AG08395 (cell line): ENCODE measurements at regions not wholly inside any gene's neighbourhood (a gene's known extent, or its start where the extent isn't known, plus 50 kb on each side); places are given as distances from the start of the nearest gene placed in this dataset.
"Not testable (repeated sequence)": the region's sequence is repeated elsewhere in the genome, so short reads cannot be mapped to it uniquely, and the experiment has no call there.

ENCODE experiments used
- DNase-seq: peaks from one replicate; pipeline ENCODE4 v3.0.0; 2012; ENCODE audit warnings: mixed read lengths, low spot score

GRCh38 chr10:111579473-111579872 lies 502.6 kb downstream of the ADRA2A start:
- no peak for DNase-seq

GRCh38 chr10:111590703-111591102 lies 513.9 kb downstream of the ADRA2A start:
- no peak for DNase-seq

DNA sequence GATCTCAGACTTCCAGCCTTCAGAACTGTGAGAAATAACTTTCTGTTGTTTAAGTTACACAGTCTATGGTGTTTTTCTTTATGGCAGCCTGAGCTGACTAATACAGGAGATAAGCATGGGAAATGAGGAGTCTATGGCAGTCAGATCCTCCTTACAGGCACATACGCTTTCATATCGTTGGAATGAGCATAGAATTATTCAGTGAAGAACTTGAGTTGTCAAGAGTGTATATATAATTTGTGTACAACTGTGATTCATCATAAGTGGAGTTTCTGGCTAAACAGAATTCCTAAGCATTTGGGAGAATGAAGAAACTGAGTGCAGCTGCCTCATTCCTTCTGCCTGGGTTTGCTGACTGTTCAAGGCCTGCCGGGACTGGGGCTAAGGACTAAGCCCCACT lies 516.7 kb downstream of the ADRA2A start:
- peak; percentile 49 for DNase-seq

- no peak for DNase-seq
These were observed 518.3 kb downstream of the ADRA2A start for GRCh38 chr10:111595173-111595572.

DNA sequence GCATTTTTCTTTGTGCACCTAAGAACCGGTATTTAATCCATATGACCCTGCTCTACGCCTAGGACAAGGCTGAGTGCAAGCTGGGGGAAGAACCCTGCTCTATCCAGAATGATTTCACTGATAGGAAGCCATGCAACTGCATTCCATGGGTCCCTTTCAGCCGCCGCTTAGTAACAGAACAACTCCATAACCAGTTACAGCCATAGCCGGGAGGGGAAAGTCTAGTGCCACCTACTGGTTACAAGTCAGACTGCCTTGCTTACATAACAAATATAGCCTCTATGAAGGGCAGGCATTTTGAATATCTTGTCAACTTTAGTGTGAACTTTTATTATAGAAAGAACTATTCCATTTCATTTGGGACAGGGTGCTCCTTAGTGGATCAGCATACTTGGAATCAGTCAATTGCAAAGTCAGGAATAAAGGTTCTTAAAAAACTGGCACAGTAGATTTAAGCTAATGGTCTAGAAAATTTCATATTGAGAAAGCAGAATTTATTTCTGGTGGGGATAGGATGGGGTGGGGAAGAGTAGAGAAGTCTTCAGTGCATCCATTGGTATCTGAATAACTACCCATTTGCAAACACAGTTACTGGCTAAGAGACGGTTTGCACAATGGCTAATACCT lies 521.7 kb downstream of the ADRA2A start:
- DNase-seq, result peak; percentile 67

- DNase-seq, result no peak
These were observed 523.1 kb downstream of the ADRA2A start for GRCh38 chr10:111599943-111600342.

DNA sequence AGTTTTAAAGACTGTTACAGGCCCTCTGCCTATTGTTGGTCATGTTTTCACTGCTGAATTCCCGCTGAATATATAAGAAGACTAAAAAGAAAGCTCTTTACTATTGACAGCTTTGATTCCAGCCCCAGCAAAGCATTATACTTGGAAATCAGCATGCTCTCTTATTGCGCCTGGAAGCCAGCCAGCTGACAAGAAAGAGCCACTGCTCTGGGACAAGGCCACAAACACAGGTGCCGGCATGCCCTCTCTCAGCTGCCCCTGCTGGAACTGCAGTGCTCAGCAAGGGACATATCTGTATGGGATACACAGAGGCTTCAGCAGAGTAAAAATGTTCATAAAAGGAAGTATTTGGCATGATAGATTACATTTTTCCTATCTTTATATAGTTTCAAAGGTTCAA lies 523.9 kb downstream of the ADRA2A start:
- no peak for DNase-seq

DNA sequence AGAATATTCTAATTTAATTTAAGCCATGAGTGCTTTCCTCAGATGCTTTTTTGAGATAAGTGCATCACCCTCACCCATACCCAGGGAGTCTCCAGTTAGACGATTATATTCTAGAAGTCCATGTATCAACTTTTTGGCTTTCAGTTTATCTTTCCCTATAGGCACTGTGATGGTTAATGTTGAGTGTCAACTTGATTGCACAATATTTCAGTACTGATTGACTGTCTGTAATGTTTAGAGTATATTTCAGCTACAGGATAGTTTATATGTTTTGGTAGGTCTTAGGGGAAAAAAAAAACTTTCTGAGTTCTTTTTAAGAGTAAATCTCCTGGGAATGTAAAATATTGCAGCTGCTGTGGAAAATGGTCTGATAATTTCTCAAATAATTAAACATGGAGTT lies 535.4 kb downstream of the ADRA2A start:
- no peak for DNase-seq

DNA sequence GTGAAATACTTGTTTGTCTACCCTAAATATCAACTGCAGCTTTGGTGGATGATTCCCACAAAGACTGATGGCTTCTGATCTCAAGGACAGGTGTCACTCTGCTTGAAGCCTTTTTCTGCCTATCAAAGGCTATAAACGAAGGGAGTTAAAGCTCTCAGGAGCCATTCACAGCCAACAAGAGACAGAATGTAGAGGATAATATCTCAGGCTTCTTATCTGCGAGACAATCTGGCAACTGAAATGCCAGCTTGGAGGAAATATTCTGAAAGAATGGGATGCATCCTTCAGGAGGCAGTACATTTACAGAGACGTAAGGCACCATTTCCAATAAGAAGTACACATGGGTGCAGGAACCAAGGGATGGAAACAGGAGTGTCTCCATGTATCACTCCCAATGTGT lies 549.4 kb downstream of the GPAM start:
- no peak for DNase-seq

DNA sequence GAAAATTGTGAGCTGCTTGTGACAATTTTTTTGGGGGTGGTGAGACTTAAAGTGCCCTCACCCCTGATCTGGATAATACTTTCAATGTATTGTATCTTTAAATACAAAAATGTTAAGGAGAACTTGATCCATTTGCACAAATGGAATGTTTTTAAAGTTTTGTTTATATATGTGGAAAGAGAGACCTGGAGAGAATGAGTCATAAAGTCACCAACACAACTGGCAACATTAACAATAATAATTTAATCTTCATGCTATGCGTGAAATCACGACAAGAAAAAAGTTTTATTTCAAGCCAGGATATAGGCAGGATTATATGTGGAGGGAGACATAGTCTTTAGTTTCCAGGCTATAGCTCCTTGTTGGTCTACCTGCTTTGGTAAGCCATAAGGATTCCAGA lies 537.5 kb downstream of the GPAM start:
- DNase-seq, result no peak

DNA sequence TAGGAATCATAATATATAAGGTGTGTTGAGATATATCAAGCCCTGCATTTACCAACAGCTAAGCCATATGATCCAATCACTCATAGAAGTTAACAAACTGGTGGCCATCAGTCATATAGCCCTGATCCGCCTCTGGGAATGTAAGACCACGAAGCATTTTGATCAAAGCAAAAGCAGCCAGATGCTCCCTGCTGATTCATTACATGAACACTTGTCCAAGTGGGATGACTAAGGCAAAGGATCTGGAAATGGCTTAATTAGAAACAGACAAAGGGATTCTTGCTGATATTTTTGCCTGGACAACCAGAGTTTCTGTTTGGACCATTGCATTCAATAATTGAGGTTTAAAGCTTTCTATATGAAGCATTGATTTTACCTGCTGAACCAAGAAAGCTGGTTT lies 535.5 kb downstream of the GPAM start:
- peak; percentile 94 for DNase-seq

- not testable (repeated sequence) for DNase-seq
These were observed 534.5 kb downstream of the GPAM start for GRCh38 chr10:111649080-111649479.

GRCh38 chr10:111650088-111650487 lies 533.5 kb downstream of the GPAM start:
- no peak for DNase-seq

- DNase-seq, result peak; percentile 49
These were observed 527.5 kb downstream of the GPAM start for GRCh38 chr10:111656066-111656465.

- DNase-seq, result peak; percentile 58
These were observed 505.8 kb downstream of the GPAM start for GRCh38 chr10:111677759-111678158.

DNA sequence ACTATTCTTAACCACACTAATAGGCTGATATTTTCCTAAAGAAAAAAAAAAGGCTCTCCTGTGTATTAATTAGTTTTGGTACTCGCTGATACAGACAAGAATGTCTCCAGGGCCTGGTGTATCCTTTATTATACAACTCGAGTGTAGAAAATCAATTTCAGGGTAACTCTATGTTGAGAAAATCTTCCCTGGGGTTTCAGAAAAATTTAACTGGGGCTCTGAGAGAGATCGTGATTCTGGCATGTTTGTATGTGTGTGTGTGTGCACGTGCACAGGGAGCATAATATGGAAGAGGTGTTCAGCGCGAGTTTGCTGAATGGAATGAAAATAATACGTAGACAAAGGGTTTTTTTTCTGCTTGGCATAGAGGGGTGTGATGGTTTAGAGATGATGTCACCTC lies 496.8 kb downstream of the GPAM start:
- DNase-seq, result no peak

- DNase-seq, result peak; percentile 48
These were observed 484.9 kb downstream of the GPAM start for GRCh38 chr10:111698711-111699110.

DNA sequence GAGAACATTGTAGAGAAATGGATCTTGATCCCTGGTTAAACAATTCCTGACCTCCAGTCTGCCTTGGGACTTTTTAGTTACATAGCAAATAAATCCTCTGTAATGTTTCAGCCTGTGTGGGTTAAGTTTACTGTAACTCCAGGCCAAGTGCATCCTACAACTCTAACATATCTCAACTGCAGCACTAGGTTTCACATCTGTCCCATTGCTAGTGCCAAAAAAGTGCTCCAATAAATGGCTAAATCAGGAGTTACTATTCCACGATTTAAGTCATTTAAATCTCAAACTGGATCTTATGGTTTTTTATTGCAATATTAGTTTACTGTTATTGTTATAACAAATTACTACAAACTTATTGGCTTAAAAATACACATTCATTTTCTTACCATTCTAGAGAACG lies 479.6 kb downstream of the GPAM start:
- DNase-seq, result no peak

- peak; percentile 69 for DNase-seq
These were observed 478.5 kb downstream of the GPAM start for GRCh38 chr10:111705021-111705420.

DNA sequence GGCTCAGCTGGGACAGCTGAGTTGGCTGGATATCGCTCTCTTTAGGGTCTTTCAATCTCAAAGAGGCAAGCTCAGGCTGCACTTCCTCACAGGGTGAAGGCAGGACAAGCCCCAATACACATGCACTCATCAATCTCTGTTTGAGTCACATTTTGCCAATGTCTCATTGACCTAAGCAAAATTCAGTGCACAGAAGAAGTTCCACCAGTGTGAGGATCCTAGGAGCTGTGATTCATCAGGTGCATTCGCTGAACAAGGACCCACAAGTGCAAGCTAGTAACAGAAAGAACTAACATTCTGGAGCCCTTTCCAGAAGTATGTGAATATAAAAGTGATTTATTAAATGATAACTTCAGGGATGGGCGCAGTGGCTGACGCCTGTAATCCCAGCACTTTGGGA lies 477.2 kb downstream of the GPAM start:
- no peak for DNase-seq

DNA sequence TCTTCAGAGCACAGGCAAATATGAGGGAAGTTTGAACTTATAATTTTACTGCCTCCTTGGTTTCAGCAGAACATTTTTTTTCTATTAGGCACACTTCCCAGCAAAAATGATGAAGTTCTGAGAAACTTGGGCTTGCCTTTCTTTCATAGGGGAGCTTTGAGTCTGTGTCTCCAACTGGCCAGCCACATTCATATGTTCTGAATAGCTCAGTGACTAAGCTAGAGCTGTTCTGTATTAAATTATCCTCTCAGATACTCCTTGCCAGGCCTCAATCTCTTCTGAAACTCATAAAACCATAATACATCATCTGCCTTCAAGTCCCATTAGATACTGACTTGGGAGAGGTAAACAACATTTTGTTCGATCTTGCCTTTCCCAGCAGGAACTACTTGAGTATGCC lies 476.5 kb downstream of the GPAM start:
- peak; percentile 79 for DNase-seq

- no peak for DNase-seq
These were observed 474.0 kb downstream of the GPAM start for GRCh38 chr10:111709603-111710002.

DNA sequence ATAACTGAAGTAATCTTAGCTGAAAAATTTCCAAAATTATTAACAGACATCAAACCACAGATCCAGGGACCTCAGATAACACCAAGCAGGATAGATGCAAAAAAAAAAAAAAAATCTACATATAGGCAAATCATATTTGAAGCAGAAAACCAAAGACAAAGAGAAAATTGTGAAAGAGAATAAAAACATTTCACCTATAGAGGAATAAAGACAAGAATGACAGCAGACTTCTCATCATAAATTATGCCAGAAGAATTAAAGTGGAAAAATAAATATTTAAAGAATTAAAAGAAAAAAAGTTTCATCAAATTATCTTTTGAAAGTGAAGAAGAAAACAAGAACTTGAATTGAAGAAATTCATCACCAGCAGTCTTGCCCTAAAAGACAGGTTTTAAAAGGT lies 467.5 kb downstream of the GPAM start:
- no peak for DNase-seq

DNA sequence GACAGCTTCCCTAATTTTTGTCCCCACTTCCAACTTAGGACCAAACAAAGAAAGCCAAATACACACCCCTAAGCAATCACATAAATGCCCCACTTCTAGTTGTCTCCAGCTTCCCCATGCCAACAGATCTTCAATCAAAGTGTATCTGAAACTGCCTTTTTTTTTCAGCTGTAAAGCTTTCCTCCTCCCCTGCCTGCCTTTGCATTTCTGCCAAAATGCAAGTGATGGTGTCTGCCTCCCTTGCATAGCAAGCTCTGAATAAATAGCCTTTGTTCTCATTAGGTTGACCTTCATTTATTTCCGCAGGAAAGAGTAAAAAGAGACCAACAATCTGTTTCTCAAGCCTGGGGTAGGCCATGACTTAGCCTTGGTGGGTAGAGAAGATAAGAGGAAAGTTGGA lies 459.4 kb downstream of the GPAM start:
- DNase-seq, result no peak

DNA sequence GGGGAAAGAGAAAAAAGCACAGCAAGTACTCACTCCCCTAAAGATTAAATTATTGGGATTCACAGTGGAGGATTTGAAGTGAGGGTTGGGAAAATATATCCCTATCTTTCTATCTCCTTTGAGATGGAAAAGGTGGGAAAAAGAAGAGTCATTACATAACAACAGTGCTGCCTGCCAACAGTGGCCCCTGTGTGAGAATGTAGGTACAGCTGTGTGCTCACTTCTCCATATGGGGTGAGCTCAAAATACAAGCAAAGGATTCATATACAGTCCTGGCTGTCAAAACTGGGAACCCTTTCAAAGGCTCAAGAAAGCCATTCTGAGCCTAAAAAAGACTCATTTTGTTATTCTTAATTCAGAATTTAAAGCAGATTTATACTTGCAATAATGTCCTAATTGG lies 458.5 kb downstream of the GPAM start:
- DNase-seq, result no peak
